Glutamatergic neuron (in vitro differentiated cells): ENCODE measurements at regions not wholly inside any gene's neighbourhood (a gene's known extent, or its start where the extent isn't known, plus 50 kb on each side); places are given as distances from the start of the nearest gene placed in this dataset.

Experiments used
- DNase-seq: peaks from one replicate; pipeline ENCODE4 v3.0.0; 2022
- H3K27ac Mint-ChIP-seq: one replicate; pipeline ENCODE4 v1.8.0; 2020; ENCODE audit warnings: mild to moderate bottlenecking, mixed read lengths, inconsistent platforms; ENCODE audit not compliant: unreplicated experiment
- H3K27me3 Mint-ChIP-seq: one replicate; pipeline ENCODE4 v1.8.0; 2020; ENCODE audit warnings: mild to moderate bottlenecking, moderate library complexity, mixed read lengths, inconsistent platforms; ENCODE audit not compliant: unreplicated experiment
- H3K36me3 Mint-ChIP-seq: one replicate; pipeline ENCODE4 v1.8.0; 2020; ENCODE audit warnings: mild to moderate bottlenecking, mixed read lengths, inconsistent platforms; ENCODE audit not compliant: unreplicated experiment
- H3K4me1 Mint-ChIP-seq: one replicate; pipeline ENCODE4 v1.8.0; 2020; ENCODE audit warnings: mild to moderate bottlenecking, low read depth, mixed read lengths, inconsistent platforms; ENCODE audit not compliant: unreplicated experiment
- H3K4me3 Mint-ChIP-seq: one replicate; pipeline ENCODE4 v1.8.0; 2020; ENCODE audit warnings: mild to moderate bottlenecking, mixed read lengths, inconsistent platforms; ENCODE audit not compliant: unreplicated experiment
- H3K9me3 Mint-ChIP-seq: one replicate; pipeline ENCODE4 v1.8.0; 2020; ENCODE audit warnings: mild to moderate bottlenecking, moderate library complexity, mixed read lengths, inconsistent platforms; ENCODE audit not compliant: unreplicated experiment
- TF ChIP-seq, protein P1 (sequence below): fragments of 200-600 bp; sonication (generic); IDR thresholded peaks from one replicate; pipeline ENCODE4 v1.5.0; 2021; ENCODE audit not compliant: partially characterized antibody, unreplicated experiment

DNA sequence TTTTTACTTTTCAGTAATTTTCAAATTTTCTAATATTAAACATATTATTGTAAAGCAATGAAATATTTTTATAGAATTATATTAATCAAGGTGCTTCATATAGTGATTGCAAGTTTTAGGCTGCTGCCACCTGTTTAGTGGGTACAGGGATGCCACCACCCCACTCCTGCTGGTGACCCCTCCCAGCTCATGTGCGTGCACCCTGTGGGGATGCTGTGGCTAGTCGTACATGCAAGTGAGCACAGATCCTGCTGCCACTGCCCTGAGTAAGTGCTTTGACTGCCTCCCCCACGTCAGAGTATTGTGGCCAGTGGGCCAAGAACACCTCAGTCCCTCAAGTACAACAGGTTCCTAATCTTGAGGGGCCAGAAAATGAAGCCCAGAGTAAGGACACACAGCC is 320.1 kb upstream of the DDI1 start:
- Mint-ChIP-seq H3K36me3 (no peaks in the 10 kb centered on the region), H3K27me3 (no peaks in the 10 kb centered on the region), H3K4me1 (no peaks in the 10 kb centered on the region), H3K27ac (no peak overlapping the region), H3K4me3 (no peak overlapping the region), H3K9me3 (no peaks in the 10 kb centered on the region)
- DNase-seq = no peak
- TF ChIP-seq, protein P1, sequence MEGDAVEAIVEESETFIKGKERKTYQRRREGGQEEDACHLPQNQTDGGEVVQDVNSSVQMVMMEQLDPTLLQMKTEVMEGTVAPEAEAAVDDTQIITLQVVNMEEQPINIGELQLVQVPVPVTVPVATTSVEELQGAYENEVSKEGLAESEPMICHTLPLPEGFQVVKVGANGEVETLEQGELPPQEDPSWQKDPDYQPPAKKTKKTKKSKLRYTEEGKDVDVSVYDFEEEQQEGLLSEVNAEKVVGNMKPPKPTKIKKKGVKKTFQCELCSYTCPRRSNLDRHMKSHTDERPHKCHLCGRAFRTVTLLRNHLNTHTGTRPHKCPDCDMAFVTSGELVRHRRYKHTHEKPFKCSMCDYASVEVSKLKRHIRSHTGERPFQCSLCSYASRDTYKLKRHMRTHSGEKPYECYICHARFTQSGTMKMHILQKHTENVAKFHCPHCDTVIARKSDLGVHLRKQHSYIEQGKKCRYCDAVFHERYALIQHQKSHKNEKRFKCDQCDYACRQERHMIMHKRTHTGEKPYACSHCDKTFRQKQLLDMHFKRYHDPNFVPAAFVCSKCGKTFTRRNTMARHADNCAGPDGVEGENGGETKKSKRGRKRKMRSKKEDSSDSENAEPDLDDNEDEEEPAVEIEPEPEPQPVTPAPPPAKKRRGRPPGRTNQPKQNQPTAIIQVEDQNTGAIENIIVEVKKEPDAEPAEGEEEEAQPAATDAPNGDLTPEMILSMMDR = no peak

DNA sequence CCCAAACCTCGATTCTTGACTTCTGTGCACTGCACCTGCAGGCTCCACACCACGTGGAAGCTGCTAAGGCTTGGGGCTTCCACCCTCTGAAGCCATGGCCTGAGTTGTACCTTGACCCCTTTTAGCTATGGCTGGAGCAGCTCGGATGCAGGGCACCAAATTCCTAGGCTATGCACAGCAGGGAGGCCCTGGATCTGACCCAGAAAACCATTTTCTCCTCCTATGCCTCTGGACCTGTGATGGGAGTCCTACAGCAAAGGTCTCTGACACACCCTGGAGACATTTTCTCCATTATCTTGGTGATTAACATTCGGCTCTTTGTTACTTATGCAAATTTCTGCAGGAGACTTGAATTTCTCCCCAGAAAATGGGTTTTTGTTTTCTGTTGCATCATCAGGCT is 309.2 kb upstream of the DDI1 start:
- Mint-ChIP-seq H3K27ac (no peak overlapping the region), H3K4me3 (no peak overlapping the region), H3K4me1 (peaks cover 7% of the 10 kb centered on the region), H3K9me3 (peaks cover 9% of the 10 kb centered on the region), H3K27me3 (no peaks in the 10 kb centered on the region), H3K36me3 (peaks cover 31% of the 10 kb centered on the region)
- TF ChIP-seq, protein P1 = no peak
- no peak for DNase-seq

DNA sequence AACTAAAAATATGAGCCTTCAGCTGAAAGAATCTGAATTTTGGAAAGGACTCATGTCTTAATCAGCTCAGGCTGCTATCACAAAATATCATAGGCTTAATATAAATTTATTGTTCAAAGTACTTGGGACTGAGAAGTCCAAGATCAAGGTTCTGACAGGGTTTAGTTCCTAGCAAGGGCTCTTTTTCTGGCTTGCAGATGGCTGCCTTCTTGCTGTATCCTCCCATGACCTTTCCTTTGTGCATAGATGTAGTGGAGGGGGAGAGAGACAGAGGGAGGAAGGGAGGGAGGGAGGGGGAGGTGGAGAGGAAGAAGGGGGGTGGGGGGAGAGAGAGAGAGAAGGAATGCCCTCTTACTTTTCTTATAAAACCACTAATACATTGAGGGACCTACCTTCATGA is 306.8 kb upstream of the DDI1 start:
- Mint-ChIP-seq H3K9me3 (peaks cover 9% of the 10 kb centered on the region), H3K36me3 (peaks cover 25% of the 10 kb centered on the region), H3K27me3 (no peaks in the 10 kb centered on the region), H3K4me1 (peaks cover 7% of the 10 kb centered on the region), H3K27ac (peak overlapping the region; percentile 96), H3K4me3 (no peak overlapping the region)
- TF ChIP-seq, protein P1 = no peak
- no peak for DNase-seq

DNA sequence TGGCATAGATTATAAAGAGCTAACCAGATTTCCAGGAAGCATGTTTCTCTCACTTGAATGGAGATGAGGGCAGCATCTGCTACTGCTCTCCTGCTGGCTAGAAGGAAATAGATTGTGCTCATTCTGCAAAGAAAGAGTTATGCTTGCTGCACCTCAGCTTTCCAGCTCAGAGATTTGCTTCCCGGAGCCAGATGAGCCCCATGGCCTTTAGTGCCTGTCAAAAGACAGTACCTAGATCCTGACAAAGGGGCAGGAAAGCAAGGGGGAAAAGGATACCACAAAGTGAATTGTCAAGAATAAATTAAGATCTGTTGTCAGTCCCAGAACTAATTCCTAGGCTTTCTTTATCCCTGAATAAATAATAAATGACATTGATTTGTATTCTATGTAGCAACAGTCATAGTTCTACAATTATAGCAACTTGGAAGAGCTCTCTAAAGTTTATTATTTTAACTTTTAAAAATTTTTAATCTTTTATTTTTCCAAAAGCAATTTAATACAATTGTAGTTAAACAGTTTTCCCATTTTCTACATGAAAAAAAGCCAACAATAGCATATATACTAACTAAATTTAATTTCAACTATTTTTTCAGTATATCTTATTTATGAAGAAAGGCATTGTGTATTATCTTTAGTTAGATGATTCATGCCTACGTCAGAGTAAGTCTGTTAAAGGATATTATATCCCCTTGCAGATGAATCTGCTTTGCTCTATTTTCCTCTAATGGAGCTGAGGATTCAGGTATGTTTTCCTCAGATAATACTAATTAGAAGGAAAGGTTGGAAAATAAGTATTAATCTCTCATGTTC is 306.1 kb upstream of the DDI1 start:
- no peaks in the 10 kb centered on the region for H3K27me3 Mint-ChIP-seq
- DNase-seq = no peak
- H3K4me1 Mint-ChIP-seq = peaks cover 7% of the 10 kb centered on the region
- peak overlapping the region; percentile 96 for H3K27ac Mint-ChIP-seq
- TF ChIP-seq, protein P1 = no peak
- H3K36me3 Mint-ChIP-seq = peaks cover 20% of the 10 kb centered on the region
- peaks cover 9% of the 10 kb centered on the region for H3K9me3 Mint-ChIP-seq
- no peak overlapping the region for H3K4me3 Mint-ChIP-seq

DNA sequence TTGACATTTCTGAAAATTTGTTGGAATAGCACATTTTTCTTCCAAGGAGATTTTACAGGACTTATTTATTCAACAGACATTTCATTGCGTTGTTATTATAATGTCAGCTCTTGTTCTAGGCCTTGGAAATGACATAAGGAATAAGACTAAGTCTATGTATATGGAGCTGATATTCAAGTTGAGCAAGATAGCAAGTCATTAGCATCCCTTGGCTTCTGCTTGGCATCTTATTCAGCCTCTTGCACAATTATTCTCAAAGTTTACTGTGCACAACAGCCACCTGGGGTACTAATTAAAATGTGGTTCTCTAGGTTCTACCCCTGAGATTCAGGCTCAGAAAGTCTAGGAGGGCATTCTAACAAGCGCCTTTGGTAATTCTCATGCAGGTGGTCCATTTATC is 304.8 kb upstream of the DDI1 start:
- H3K9me3 Mint-ChIP-seq = peaks cover 4% of the 10 kb centered on the region
- H3K27me3 Mint-ChIP-seq = no peaks in the 10 kb centered on the region
- H3K36me3 Mint-ChIP-seq = peaks cover 9% of the 10 kb centered on the region
- DNase-seq = no peak
- TF ChIP-seq, protein P1 = no peak
- H3K27ac Mint-ChIP-seq = no peak overlapping the region
- peaks cover 9% of the 10 kb centered on the region for H3K4me1 Mint-ChIP-seq
- no peak overlapping the region for H3K4me3 Mint-ChIP-seq
